ENCODE measurements at regions not wholly inside any gene's neighbourhood (a gene's known extent, or its start where the extent isn't known, plus 50 kb on each side); places are given as distances from the start of the nearest gene placed in this dataset.

- Histone ChIP-seq H3K27me3 (no peaks in the 10 kb centered on the region), H3K4me1 (no peaks in the 10 kb centered on the region), H3K27ac (no peak overlapping the region), H3K36me3 (no peaks in the 10 kb centered on the region), H3K4me3 (no peak overlapping the region), H3K9me3 (no peaks in the 10 kb centered on the region)
- peak in 1 of 4 donors; percentile 53 for DNase-seq
- ATAC-seq: peak; percentile 39
- no peak for TF ChIP-seq CTCF (IDR thresholded peaks at IDR 0.05)
- intact Hi-C loops (cut with DNase I): no loop called here
Observed at GRCh38 chr9:135023786-135024405, 63.6 kb upstream of the OLFM1 start.

GRCh38 chr9:135029463-135029862 lies 58.0 kb upstream of the OLFM1 start:
- Histone ChIP-seq H3K9me3 (no peaks in the 10 kb centered on the region), H3K4me3 (no peak overlapping the region), H3K27me3 (peaks cover 0 to 16% of the 10 kb centered on the region in 2 donors), H3K4me1 (no peaks in the 10 kb centered on the region), H3K36me3 (no peaks in the 10 kb centered on the region), H3K27ac (no peak overlapping the region)
- intact Hi-C loops (cut with DNase I): no loop called here
- no peak for DNase-seq
- ATAC-seq: no peak
- no peak for TF ChIP-seq CTCF (IDR thresholded peaks at IDR 0.05)

- H3K27ac ChIP-seq: no peak overlapping the region
- DNase-seq (no peak), ATAC-seq (no peak)
- peaks cover 0 to 16% of the 10 kb centered on the region in 2 donors for H3K27me3 ChIP-seq
- no peaks in the 10 kb centered on the region for H3K9me3 ChIP-seq
- no peak overlapping the region for H3K4me3 ChIP-seq
- no peaks in the 10 kb centered on the region for H3K36me3 ChIP-seq
- H3K4me1 ChIP-seq: no peaks in the 10 kb centered on the region
- intact Hi-C loops (cut with DNase I): no loop called here
- TF ChIP-seq CTCF (IDR thresholded peaks at IDR 0.05): no peak
Observed at GRCh38 chr9:135029871-135030565, 57.5 kb upstream of the OLFM1 start.

- H3K27me3 ChIP-seq: peaks cover 0 to 16% of the 10 kb centered on the region in 2 donors
- DNase-seq (no peak), ATAC-seq (no peak)
- no peaks in the 10 kb centered on the region for H3K36me3 ChIP-seq
- no peak overlapping the region for H3K4me3 ChIP-seq
- H3K4me1 ChIP-seq: no peaks in the 10 kb centered on the region
- no peak for TF ChIP-seq CTCF (IDR thresholded peaks at IDR 0.05)
- H3K9me3 ChIP-seq: no peaks in the 10 kb centered on the region
- H3K27ac ChIP-seq: no peak overlapping the region
- intact Hi-C loops (cut with DNase I): no loop called here
Observed at GRCh38 chr9:135030566-135031226, 56.8 kb upstream of the OLFM1 start.

All from left lung (tissue), 4 donors.